ENCODE measurements at regions not wholly inside any gene's neighbourhood (a gene's known extent, or its start where the extent isn't known, plus 50 kb on each side); places are given as distances from the start of the nearest gene placed in this dataset.

- TF ChIP-seq, protein P1, sequence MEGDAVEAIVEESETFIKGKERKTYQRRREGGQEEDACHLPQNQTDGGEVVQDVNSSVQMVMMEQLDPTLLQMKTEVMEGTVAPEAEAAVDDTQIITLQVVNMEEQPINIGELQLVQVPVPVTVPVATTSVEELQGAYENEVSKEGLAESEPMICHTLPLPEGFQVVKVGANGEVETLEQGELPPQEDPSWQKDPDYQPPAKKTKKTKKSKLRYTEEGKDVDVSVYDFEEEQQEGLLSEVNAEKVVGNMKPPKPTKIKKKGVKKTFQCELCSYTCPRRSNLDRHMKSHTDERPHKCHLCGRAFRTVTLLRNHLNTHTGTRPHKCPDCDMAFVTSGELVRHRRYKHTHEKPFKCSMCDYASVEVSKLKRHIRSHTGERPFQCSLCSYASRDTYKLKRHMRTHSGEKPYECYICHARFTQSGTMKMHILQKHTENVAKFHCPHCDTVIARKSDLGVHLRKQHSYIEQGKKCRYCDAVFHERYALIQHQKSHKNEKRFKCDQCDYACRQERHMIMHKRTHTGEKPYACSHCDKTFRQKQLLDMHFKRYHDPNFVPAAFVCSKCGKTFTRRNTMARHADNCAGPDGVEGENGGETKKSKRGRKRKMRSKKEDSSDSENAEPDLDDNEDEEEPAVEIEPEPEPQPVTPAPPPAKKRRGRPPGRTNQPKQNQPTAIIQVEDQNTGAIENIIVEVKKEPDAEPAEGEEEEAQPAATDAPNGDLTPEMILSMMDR (IDR thresholded peaks at IDR 0.05; ENCODE audit: low read length), result no peak
- no peak for TF ChIP-seq EZH2 (IDR thresholded peaks at IDR 0.05; ENCODE audit: borderline replicate concordance, low read length)
Observed at GRCh38 chr14:71270111-71270510, 362.9 kb downstream of the PCNX1 start.

Measured in OCI-LY1 (cell line).